HG03097 (cell line): ENCODE measurements at regions not wholly inside any gene's neighbourhood (a gene's known extent, or its start where the extent isn't known, plus 50 kb on each side); places are given as distances from the start of the nearest gene placed in this dataset.

Experiments used
- ATAC-seq: cut with Tn5 transposase; IDR thresholded peaks from one replicate; pipeline ENCODE4 v1.9.1; 2021; ENCODE audit not compliant: unreplicated experiment, low FRiP score

GRCh38 chr12:113660936-113661335 is 189.3 kb upstream of the LHX5 start:
- ATAC-seq: no peak

GRCh38 chr12:113659416-113659815 is 187.7 kb upstream of the LHX5 start:
- ATAC-seq: no peak

- no peak for ATAC-seq
Measured at GRCh38 chr12:113659015-113659414, 187.3 kb upstream of the LHX5 start.

- ATAC-seq: no peak
Measured at GRCh38 chr12:113658006-113658655, 186.5 kb upstream of the LHX5 start.

GRCh38 chr12:113655919-113656318 is 184.2 kb upstream of the LHX5 start:
- ATAC-seq: no peak

GRCh38 chr12:113655479-113655878 is 183.8 kb upstream of the LHX5 start:
- ATAC-seq: no peak

GRCh38 chr12:113651662-113652061 is 180.0 kb upstream of the LHX5 start:
- ATAC-seq: no peak

- ATAC-seq: no peak
Measured at GRCh38 chr12:113650476-113650875, 178.8 kb upstream of the LHX5 start.

- ATAC-seq: no peak
Measured at GRCh38 chr12:113649256-113649830, 177.7 kb upstream of the LHX5 start.

- no peak for ATAC-seq
Measured at GRCh38 chr12:113647048-113647447, 175.4 kb upstream of the LHX5 start.

- ATAC-seq: no peak
Measured at GRCh38 chr12:113645603-113646002, 173.9 kb upstream of the LHX5 start.

- no peak for ATAC-seq
Measured at GRCh38 chr12:113645183-113645582, 173.5 kb upstream of the LHX5 start.

- no peak for ATAC-seq
Measured at GRCh38 chr12:113643177-113643974, 171.7 kb upstream of the LHX5 start.

GRCh38 chr12:113642672-113643071 is 171.0 kb upstream of the LHX5 start:
- ATAC-seq: no peak

GRCh38 chr12:113642216-113642615 is 170.5 kb upstream of the LHX5 start:
- no peak for ATAC-seq

- no peak for ATAC-seq
Measured at GRCh38 chr12:113641426-113642030, 169.9 kb upstream of the LHX5 start.

GRCh38 chr12:113640837-113641236 is 169.2 kb upstream of the LHX5 start:
- ATAC-seq: no peak

GRCh38 chr12:113639474-113639873 is 167.8 kb upstream of the LHX5 start:
- no peak for ATAC-seq

GRCh38 chr12:113638460-113638775 is 166.7 kb upstream of the LHX5 start:
- ATAC-seq: no peak

- no peak for ATAC-seq
Measured at GRCh38 chr12:113634982-113635381, 163.3 kb upstream of the LHX5 start.

GRCh38 chr12:113634474-113634873 is 162.8 kb upstream of the LHX5 start:
- ATAC-seq: no peak
